ENCODE measurements at regions not wholly inside any gene's neighbourhood (a gene's known extent, or its start where the extent isn't known, plus 50 kb on each side); places are given as distances from the start of the nearest gene placed in this dataset.

DNA sequence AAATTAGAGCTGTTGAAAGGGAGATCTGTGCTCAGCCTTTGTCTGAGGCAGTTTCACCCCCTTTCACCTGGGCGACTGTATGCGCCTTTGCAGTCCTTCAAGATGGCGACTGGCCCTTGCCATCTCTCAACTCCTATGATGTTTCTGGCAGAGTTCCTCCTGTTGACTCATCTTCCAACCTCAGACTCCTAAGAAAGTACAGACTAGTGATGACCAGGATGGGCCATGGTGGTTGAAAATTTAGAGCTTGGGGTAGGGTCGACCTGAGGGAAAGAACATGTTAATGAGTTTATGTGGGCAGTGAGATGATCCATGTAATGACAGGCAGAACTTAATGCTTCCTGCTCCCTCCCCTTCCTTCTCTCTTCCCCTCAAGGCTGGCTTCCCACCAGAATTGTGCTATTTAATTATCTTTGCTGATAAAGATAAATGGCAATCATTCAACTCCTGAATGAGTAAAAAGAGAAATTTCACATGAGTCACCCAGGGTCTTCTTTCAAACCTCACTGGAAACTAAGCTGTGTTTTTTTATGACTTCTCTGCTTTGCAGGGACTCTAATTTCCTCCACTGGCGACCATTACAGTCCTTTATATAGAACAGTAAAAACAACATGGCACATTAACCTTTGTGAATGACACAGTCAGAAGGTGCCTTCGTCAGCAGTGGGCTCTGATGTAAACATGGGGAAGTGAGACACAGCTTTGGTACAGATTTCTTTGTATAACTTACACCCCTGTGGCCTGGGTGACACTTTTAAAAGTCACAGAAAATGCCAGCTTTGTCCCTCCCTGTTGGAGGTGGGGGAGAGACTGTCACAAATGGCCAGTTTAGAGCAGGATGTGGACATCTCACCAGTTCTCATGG is 103.5 kb downstream of the SCP2D1 start:
- TF ChIP-seq, protein P1, sequence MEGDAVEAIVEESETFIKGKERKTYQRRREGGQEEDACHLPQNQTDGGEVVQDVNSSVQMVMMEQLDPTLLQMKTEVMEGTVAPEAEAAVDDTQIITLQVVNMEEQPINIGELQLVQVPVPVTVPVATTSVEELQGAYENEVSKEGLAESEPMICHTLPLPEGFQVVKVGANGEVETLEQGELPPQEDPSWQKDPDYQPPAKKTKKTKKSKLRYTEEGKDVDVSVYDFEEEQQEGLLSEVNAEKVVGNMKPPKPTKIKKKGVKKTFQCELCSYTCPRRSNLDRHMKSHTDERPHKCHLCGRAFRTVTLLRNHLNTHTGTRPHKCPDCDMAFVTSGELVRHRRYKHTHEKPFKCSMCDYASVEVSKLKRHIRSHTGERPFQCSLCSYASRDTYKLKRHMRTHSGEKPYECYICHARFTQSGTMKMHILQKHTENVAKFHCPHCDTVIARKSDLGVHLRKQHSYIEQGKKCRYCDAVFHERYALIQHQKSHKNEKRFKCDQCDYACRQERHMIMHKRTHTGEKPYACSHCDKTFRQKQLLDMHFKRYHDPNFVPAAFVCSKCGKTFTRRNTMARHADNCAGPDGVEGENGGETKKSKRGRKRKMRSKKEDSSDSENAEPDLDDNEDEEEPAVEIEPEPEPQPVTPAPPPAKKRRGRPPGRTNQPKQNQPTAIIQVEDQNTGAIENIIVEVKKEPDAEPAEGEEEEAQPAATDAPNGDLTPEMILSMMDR (IDR thresholded peaks at IDR 0.05), result no peak
- Histone ChIP-seq H3K4me3 (ENCODE audit: low read depth in 1 of 2, low read length in 1 of 2) (no peak overlapping the region), H3K27ac (no peak overlapping the region), H3K4me1 (ENCODE audit: control insufficient read depth in 1 of 2, insufficient read depth in 1 of 2, low read depth in 1 of 2, low read length in 1 of 2) (peaks cover 4 to 7% of the 10 kb centered on the region in 2 experiments), H3K27me3 (no peaks in the 10 kb centered on the region), H3K9me3 (no peaks in the 10 kb centered on the region), H3K36me3 (no peaks in the 10 kb centered on the region)

DNA sequence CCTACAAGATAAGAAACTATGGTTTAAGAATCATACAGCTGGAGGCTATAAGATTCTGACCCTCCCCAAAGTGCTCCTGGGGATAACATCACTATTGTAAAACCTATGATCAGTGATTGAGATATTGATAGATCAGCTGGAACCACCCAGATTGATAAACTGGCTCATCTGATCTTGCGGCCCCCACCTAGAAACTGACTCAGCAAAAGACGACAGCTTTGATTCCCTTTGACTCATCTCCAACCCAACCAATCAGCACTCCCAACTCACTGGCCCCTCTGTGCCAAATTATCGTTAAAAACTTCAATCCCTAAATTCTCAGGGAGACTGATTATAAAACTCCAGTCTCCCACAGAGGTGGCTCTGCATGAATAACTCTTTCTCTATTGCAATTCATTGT is 106.4 kb downstream of the SCP2D1 start:
- H3K4me3 ChIP-seq (ENCODE audit: low read depth in 1 of 2, low read length in 1 of 2), result no peak overlapping the region
- H3K27me3 ChIP-seq, result no peaks in the 10 kb centered on the region
- no peaks in the 10 kb centered on the region for H3K9me3 ChIP-seq
- H3K36me3 ChIP-seq, result no peaks in the 10 kb centered on the region
- H3K27ac ChIP-seq, result no peak overlapping the region
- TF ChIP-seq, protein P1 (IDR thresholded peaks at IDR 0.05), result no peak
- peaks cover 4 to 7% of the 10 kb centered on the region in 2 experiments for H3K4me1 ChIP-seq (ENCODE audit: control insufficient read depth in 1 of 2, insufficient read depth in 1 of 2, low read depth in 1 of 2, low read length in 1 of 2)

DNA sequence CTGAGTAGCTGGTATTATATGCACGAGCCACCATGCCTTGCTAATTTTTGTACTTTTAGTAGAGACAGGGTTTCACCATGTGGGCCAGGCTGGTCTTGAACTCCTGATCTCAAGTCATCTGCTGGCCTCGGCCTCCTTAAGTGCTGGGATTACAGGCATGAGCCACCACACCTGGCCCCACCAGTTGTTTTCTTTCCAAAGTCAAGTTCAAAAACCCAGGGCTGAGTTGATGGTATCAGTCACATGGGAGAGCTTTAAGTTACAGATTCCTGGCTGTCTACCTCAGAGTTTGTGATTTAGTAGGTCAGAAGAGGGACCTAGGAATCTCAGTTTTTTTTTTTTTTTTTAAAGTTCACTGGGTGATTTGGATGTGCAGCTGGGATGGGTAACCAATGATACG is 107.7 kb downstream of the SCP2D1 start:
- TF ChIP-seq, protein P1 (IDR thresholded peaks at IDR 0.05), result no peak
- Histone ChIP-seq H3K4me3 (ENCODE audit: low read depth in 1 of 2, low read length in 1 of 2) (no peak overlapping the region), H3K9me3 (no peaks in the 10 kb centered on the region), H3K36me3 (no peaks in the 10 kb centered on the region), H3K27me3 (no peaks in the 10 kb centered on the region), H3K27ac (no peak overlapping the region), H3K4me1 (ENCODE audit: control insufficient read depth in 1 of 2, insufficient read depth in 1 of 2, low read depth in 1 of 2, low read length in 1 of 2) (peaks cover 4 to 7% of the 10 kb centered on the region in 2 experiments)

DNA sequence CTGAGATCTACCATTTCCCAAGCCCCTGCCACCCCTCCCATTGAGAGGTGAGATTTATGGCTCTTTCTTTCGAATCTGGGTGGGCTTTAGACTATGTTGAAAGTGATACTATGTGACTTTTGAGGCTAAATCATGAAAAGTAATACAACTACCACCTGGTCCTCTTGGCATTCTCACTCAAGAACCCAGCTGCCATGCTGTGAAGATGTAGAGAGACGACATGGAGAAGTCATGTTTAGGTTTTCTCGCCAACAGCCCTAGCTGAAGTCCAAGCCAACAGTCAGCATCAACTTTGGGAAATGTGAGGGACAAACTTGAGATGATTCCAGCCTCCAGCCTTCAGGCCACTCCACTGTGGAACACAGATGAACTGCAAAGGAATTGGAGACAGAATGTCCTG is 108.7 kb downstream of the SCP2D1 start:
- TF ChIP-seq, protein P1 (IDR thresholded peaks at IDR 0.05), result no peak
- Histone ChIP-seq H3K4me3 (ENCODE audit: low read depth in 1 of 2, low read length in 1 of 2) (no peak overlapping the region), H3K27ac (no peak overlapping the region), H3K36me3 (no peaks in the 10 kb centered on the region), H3K27me3 (no peaks in the 10 kb centered on the region), H3K4me1 (ENCODE audit: control insufficient read depth in 1 of 2, insufficient read depth in 1 of 2, low read depth in 1 of 2, low read length in 1 of 2) (peaks cover 4 to 7% of the 10 kb centered on the region in 2 experiments), H3K9me3 (no peaks in the 10 kb centered on the region)

DNA sequence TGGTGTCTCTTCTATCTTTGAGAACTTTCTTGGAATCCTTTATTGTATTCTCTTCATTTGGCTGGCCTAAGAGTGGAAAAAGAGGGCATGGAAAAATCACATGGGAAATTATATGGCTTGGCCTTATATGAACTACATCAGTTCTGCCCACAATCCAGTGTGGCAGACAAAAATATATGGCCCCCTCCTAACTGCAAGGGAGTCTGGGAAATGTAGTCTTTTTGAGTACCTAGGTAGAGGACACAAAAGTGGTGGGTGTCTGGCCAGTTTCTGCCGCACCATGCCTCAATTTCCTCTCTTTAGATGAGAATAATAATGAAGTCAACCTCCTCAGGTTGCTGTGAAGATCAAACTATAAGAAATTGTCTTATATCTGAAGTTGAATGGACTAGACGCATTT is 109.3 kb downstream of the SCP2D1 start:
- H3K36me3 ChIP-seq, result no peaks in the 10 kb centered on the region
- H3K9me3 ChIP-seq, result no peaks in the 10 kb centered on the region
- H3K27ac ChIP-seq, result no peak overlapping the region
- peaks cover 4 to 7% of the 10 kb centered on the region in 2 experiments for H3K4me1 ChIP-seq (ENCODE audit: control insufficient read depth in 1 of 2, insufficient read depth in 1 of 2, low read depth in 1 of 2, low read length in 1 of 2)
- TF ChIP-seq, protein P1 (IDR thresholded peaks at IDR 0.05), result no peak
- H3K27me3 ChIP-seq, result no peaks in the 10 kb centered on the region
- no peak overlapping the region for H3K4me3 ChIP-seq (ENCODE audit: low read depth in 1 of 2, low read length in 1 of 2)

Measured in neutrophil (primary cell).